MM.1S (cell line): ENCODE measurements at regions not wholly inside any gene's neighbourhood (a gene's known extent, or its start where the extent isn't known, plus 50 kb on each side); places are given as distances from the start of the nearest gene placed in this dataset.
A peak's percentile ranks its signal among the peaks of the same experiment; 100 is the strongest.

Experiments
- DNase-seq: peaks from one replicate; pipeline ENCODE4 v3.0.0-alpha.2; 2015
- H2AFZ ChIP-seq: fragments of 300-600 bp; sonication (generic); 2 replicates; pipeline ENCODE4 v1.6.0; 2016; ENCODE audit warnings: antibody characterized with exemption, low read length
- H3F3A ChIP-seq: fragments of 300-600 bp; sonication (generic); 2 replicates; pipeline ENCODE4 v1.6.1; 2016; ENCODE audit warnings: mild to moderate bottlenecking, antibody characterized with exemption, low read length, moderate library complexity, mixed read lengths; ENCODE audit not compliant: insufficient read depth
- H3K27ac ChIP-seq: fragments of 300-600 bp; sonication (generic); 2 replicates; pipeline ENCODE4 v1.5.1; 2016; ENCODE audit warnings: mild to moderate bottlenecking, low read length
- H3K27me3 ChIP-seq: fragments of 300-600 bp; sonication (generic); replicated peaks from 2 replicates; pipeline ENCODE4 v1.6.0; 2016; ENCODE audit warnings: low read length; ENCODE audit not compliant: insufficient read depth
- H3K36me3 ChIP-seq: fragments of 300-600 bp; sonication (generic); replicated peaks from 2 replicates; pipeline ENCODE4 v1.6.1; 2016; ENCODE audit warnings: mild to moderate bottlenecking, low read length, mixed read lengths; ENCODE audit not compliant: insufficient read depth
- H3K4me1 ChIP-seq: fragments of 300-600 bp; sonication (generic); 2 replicates; pipeline ENCODE4 v1.6.1; 2016; ENCODE audit warnings: low read length, mixed read lengths
- H3K4me2 ChIP-seq: fragments of 300-600 bp; sonication (generic); 2 replicates; pipeline ENCODE4 v1.6.0; 2016; ENCODE audit warnings: low read depth, low read length
- H3K4me3 ChIP-seq: fragments of 300-600 bp; sonication (generic); 2 replicates; pipeline ENCODE4 v1.5.1; 2016; ENCODE audit warnings: low read length, mixed read lengths
- H3K79me2 ChIP-seq: fragments of 300-600 bp; sonication (generic); 2 replicates; pipeline ENCODE4 v1.6.1; 2016; ENCODE audit warnings: mixed run types, low read length, mixed read lengths
- H3K9ac ChIP-seq: fragments of 300-600 bp; sonication (generic); 2 replicates; pipeline ENCODE4 v1.6.1; 2016; ENCODE audit warnings: low read length, mixed read lengths
- H3K9me2 ChIP-seq: fragments of 300-600 bp; sonication (generic); replicated peaks from 2 replicates; pipeline ENCODE4 v1.6.1; 2016; ENCODE audit warnings: mild to moderate bottlenecking, low read length, mixed read lengths; ENCODE audit not compliant: insufficient read depth
- H3K9me3 ChIP-seq: fragments of 300-600 bp; sonication (generic); replicated peaks from 2 replicates; pipeline ENCODE4 v1.6.1; 2016; ENCODE audit warnings: mild to moderate bottlenecking, low read length, mixed read lengths; ENCODE audit not compliant: insufficient read depth
- H4K20me1 ChIP-seq: fragments of 300-600 bp; sonication (generic); 2 replicates; pipeline ENCODE4 v1.6.1; 2016; ENCODE audit warnings: mild to moderate bottlenecking, low read length, moderate library complexity, mixed read lengths; ENCODE audit not compliant: insufficient read depth
- EZH2 ChIP-seq: fragments of 300-600 bp; sonication (generic); optimal IDR thresholded peaks from 2 replicates; pipeline ENCODE3; 2017; ENCODE audit warnings: low read depth, mild to moderate bottlenecking, antibody characterized with exemption, low read length, mixed read lengths
- EZH2phosphoT487 ChIP-seq: fragments of 300-600 bp; sonication (generic); IDR thresholded peaks from 2 replicates; pipeline ENCODE4 v1.6.1; 2018; ENCODE audit warnings: antibody characterized with exemption, low read length
- TF ChIP-seq, protein P1 (sequence below): fragments of 300-600 bp; sonication (generic); IDR thresholded peaks from 2 replicates; pipeline ENCODE4 v1.5.1; 2016; ENCODE audit warnings: antibody characterized with exemption, low read length, mixed read lengths

DNA sequence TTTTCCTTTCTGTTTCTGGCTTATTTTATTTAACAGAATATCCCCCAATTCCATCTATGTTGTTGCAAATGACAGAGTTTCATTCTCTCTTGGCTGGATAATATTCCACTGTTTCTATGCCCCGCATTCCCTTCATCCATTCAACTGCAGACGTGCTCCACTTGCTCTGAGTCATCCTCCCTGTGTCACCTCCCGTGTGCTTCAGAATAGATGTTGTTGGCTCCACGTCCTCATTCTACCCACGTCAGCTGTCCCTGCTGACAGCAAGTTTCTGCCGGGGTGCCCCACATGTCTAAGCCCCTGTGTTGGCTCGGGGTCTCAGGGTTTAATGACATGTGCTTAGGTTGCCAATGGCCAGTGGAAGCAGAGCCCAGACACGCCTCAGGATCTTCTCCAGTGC, 1041.0 kb downstream of the UQCRFS1 start:
- Histone ChIP-seq H3K27ac (no peak overlapping the region), H3K79me2 (no peaks in the 10 kb centered on the region), H3K9me2 (no peaks in the 10 kb centered on the region), H3K9ac (no peak overlapping the region), H3K9me3 (no peaks in the 10 kb centered on the region), H3K27me3 (no peaks in the 10 kb centered on the region), H2AFZ (no peak overlapping the region), H3F3A (peaks cover 6% of the 10 kb centered on the region; the same call in 1 of the 2 replicates), H3K36me3 (no peaks in the 10 kb centered on the region), H4K20me1 (no peaks in the 10 kb centered on the region), H3K4me1 (peaks cover 21% of the 10 kb centered on the region), H3K4me2 (no peak overlapping the region), H3K4me3 (no peak overlapping the region)
- no peak for DNase-seq
- TF ChIP-seq EZH2phosphoT487 (no peak), EZH2 (no peak)
- TF ChIP-seq, protein P1, sequence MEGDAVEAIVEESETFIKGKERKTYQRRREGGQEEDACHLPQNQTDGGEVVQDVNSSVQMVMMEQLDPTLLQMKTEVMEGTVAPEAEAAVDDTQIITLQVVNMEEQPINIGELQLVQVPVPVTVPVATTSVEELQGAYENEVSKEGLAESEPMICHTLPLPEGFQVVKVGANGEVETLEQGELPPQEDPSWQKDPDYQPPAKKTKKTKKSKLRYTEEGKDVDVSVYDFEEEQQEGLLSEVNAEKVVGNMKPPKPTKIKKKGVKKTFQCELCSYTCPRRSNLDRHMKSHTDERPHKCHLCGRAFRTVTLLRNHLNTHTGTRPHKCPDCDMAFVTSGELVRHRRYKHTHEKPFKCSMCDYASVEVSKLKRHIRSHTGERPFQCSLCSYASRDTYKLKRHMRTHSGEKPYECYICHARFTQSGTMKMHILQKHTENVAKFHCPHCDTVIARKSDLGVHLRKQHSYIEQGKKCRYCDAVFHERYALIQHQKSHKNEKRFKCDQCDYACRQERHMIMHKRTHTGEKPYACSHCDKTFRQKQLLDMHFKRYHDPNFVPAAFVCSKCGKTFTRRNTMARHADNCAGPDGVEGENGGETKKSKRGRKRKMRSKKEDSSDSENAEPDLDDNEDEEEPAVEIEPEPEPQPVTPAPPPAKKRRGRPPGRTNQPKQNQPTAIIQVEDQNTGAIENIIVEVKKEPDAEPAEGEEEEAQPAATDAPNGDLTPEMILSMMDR = no peak

- Histone ChIP-seq H3K4me1 (peaks cover 21% of the 10 kb centered on the region), H3K27ac (peak overlapping the region; percentile 47; the same call in 1 of the 2 replicates), H3F3A (peaks cover 6% of the 10 kb centered on the region; the same call in 1 of the 2 replicates), H3K9me2 (no peaks in the 10 kb centered on the region), H3K9me3 (no peaks in the 10 kb centered on the region), H3K27me3 (no peaks in the 10 kb centered on the region), H3K36me3 (no peaks in the 10 kb centered on the region), H3K9ac (no peak overlapping the region), H3K4me2 (peak overlapping the region; percentile 36), H3K79me2 (no peaks in the 10 kb centered on the region), H4K20me1 (no peaks in the 10 kb centered on the region), H2AFZ (peak overlapping the region; percentile 43; the same call in 1 of the 2 replicates), H3K4me3 (no peak overlapping the region; the same call in 1 of the 2 replicates)
- peak; percentile 79 for DNase-seq
- TF ChIP-seq EZH2 (no peak), EZH2phosphoT487 (no peak)
- TF ChIP-seq, protein P1 = no peak
Observed at GRCh38 chr19:28170066-28170465, 1042.9 kb downstream of the UQCRFS1 start.

- Histone ChIP-seq H3K9ac (no peak overlapping the region), H2AFZ (0 out of 2 replicates have a peak overlapping the region, but pooled peaks have one; percentile 43), H3K36me3 (no peaks in the 10 kb centered on the region), H3K4me2 (peak overlapping the region; percentile 36), H3K27me3 (no peaks in the 10 kb centered on the region), H4K20me1 (no peaks in the 10 kb centered on the region), H3K9me2 (no peaks in the 10 kb centered on the region), H3K4me3 (no peak overlapping the region; the same call in 1 of the 2 replicates), H3K4me1 (peaks cover 21% of the 10 kb centered on the region), H3K79me2 (no peaks in the 10 kb centered on the region), H3K9me3 (no peaks in the 10 kb centered on the region), H3K27ac (peak overlapping the region; percentile 47; the same call in 1 of the 2 replicates), H3F3A (peaks cover 6% of the 10 kb centered on the region; the same call in 1 of the 2 replicates)
- no peak for DNase-seq
- TF ChIP-seq EZH2 = no peak
- TF ChIP-seq, protein P1 = no peak
- TF ChIP-seq EZH2phosphoT487 = no peak
Observed at GRCh38 chr19:28169168-28169887, 1043.6 kb downstream of the UQCRFS1 start.
